Panc1 (cell line): ENCODE measurements at regions not wholly inside any gene's neighbourhood (a gene's known extent, or its start where the extent isn't known, plus 50 kb on each side); places are given as distances from the start of the nearest gene placed in this dataset.

Experiments used
- ATAC-seq: fragments of 200-7000 bp; cut with Tn5 transposase; 2 replicates; pipeline ENCODE4 v1.9.1; 2020; ENCODE audit warnings: mild to moderate bottlenecking, moderate library complexity
- BruUV-seq: library from RNA; stranded (reverse); fragments of 400-500 nt; replicated peaks from 2 replicates; lab custom pipeline; 2021; lab: Mats Ljungman, UMichigan
- CTCF ChIA-PET: fragments of 300-600 bp; sonication (Branson Sonifier 250); formaldehyde crosslinking; loops from one replicate; lab custom pipeline; 2022; ENCODE audit warnings: antibody characterized with exemption; lab: Charles Lee
- POLR2A ChIA-PET: fragments of 300-600 bp; sonication (Branson Sonifier 250); formaldehyde crosslinking; loops from one replicate; lab custom pipeline; 2022; ENCODE audit warnings: antibody characterized with exemption; lab: Charles Lee
- DNase-seq: peaks from one replicate; pipeline ENCODE4 v3.0.0-alpha.2; 2010; ENCODE audit warnings: low read depth, low spot score
- H3K27ac ChIP-seq: 2 replicates; pipeline ENCODE4 v1.5.1; 2011; ENCODE audit warnings: mild to moderate bottlenecking, low read length, inconsistent platforms
- H3K27me3 ChIP-seq: fragments of 200-500 bp; sonication (Bioruptor generic); 2 replicates; pipeline ENCODE4 v1.6.0; 2014; ENCODE audit warnings: low read length, inconsistent platforms; ENCODE audit not compliant: control insufficient read depth, insufficient read depth
- H3K36me3 ChIP-seq: fragments of 200-500 bp; sonication (Bioruptor generic); 2 replicates; pipeline ENCODE4 v1.5.1; 2014; ENCODE audit warnings: inconsistent platforms, mild to moderate bottlenecking, low read length, moderate library complexity; ENCODE audit not compliant: control insufficient read depth, insufficient read depth
- H3K4me1 ChIP-seq: 2 replicates; pipeline ENCODE4 v1.5.1; 2011; ENCODE audit warnings: inconsistent platforms, mild to moderate bottlenecking, low read length, moderate library complexity; ENCODE audit not compliant: control insufficient read depth, insufficient read depth
- H3K4me3 ChIP-seq, 2 experiments: 2 replicates each; pipeline ENCODE4 v1.5.1; 2011 to 2012; ENCODE audit warnings: low read depth in 2 of 2, low read length in 2 of 2, mild to moderate bottlenecking in 2 of 2, inconsistent platforms in 1 of 2, moderate library complexity in 1 of 2
- H3K9me3 ChIP-seq: fragments of 200-500 bp; sonication (Bioruptor generic); 2 replicates; pipeline ENCODE4 v1.5.1; 2014; ENCODE audit warnings: low read depth, mild to moderate bottlenecking, inconsistent platforms, low read length, moderate library complexity; ENCODE audit not compliant: control insufficient read depth, insufficient read depth
- POLR2AphosphoS5 ChIP-seq: IDR thresholded peaks from 2 replicates; pipeline ENCODE4 v1.6.1; 2012; ENCODE audit warnings: mild to moderate bottlenecking, low read depth, low read length, moderate library complexity
- SIN3A ChIP-seq: IDR thresholded peaks from 2 replicates; pipeline ENCODE4 v1.6.1; 2012; ENCODE audit warnings: low read depth, mild to moderate bottlenecking, low read length, moderate library complexity, borderline replicate concordance; ENCODE audit not compliant: insufficient read depth
- TCF7L2 ChIP-seq: IDR thresholded peaks from 2 replicates; pipeline ENCODE4 v1.6.1; 2011; ENCODE audit warnings: mild to moderate bottlenecking, low read depth, low read length, inconsistent platforms
- in situ Hi-C: cut with HindIII; loops from 2 replicates; pipeline ENCODE4 v1.10.0; 2016; ENCODE audit warnings: low sequenced_read_pairs, low pct_unique_long_range_greater_than_20kb
- intact Hi-C: fragments of 100-400 bp; cut with micrococcal nuclease; formaldehyde crosslinking; loops from one replicate; pipeline ENCODE4 v1.10.0; 2022; ENCODE audit not compliant: unreplicated experiment
- TF ChIP-seq, protein P1 (sequence below), 2 experiments: IDR thresholded peaks; 2 replicates each; pipeline ENCODE4 v1.6.1; 2011 to 2012; ENCODE audit warnings: low read depth in 2 of 2, control low read depth in 1 of 2, low read length in 1 of 2, mild to moderate bottlenecking in 1 of 2, moderate library complexity in 1 of 2; ENCODE audit not compliant: insufficient read depth in 1 of 2
- TF ChIP-seq, protein P2 (sequence below): fragments of 450-650 bp; IDR thresholded peaks from 2 replicates; pipeline ENCODE4 v1.5.1; 2017; ENCODE audit warnings: mild to moderate bottlenecking

DNA sequence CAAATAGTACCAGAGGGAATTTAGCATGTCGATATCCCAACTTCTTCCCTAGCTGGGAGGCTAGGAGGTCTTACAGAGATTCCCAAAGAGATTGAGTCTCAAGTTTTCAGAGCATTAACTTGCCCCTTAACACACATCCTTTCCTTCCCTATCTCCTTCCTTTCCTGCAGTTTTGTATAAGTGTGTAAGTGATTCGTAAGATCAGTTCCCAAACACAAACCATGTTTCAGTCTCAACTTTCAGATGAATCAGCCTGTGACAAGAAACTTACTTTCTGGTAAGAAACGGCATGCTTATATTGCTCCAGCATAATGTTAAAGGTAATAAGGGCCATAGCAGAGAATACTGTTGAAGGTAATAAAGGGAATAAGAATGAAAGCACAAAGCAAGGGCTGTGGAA lies 472.2 kb downstream of the LIG4 start:
- POLR2A ChIA-PET: no interaction called here
- H3K36me3 ChIP-seq: no peaks in the 10 kb centered on the region
- CTCF ChIA-PET: no interaction called here
- in situ Hi-C loops (no loop called here), intact Hi-C loops (no loop called here)
- BruUV-seq: no TSS peak
- no peak for DNase-seq
- no peak overlapping the region for H3K27ac ChIP-seq
- ATAC-seq: no peak
- no peak overlapping the region for H3K4me3 ChIP-seq
- no peaks in the 10 kb centered on the region for H3K9me3 ChIP-seq
- no peaks in the 10 kb centered on the region for H3K4me1 ChIP-seq
- TF ChIP-seq, protein P1, sequence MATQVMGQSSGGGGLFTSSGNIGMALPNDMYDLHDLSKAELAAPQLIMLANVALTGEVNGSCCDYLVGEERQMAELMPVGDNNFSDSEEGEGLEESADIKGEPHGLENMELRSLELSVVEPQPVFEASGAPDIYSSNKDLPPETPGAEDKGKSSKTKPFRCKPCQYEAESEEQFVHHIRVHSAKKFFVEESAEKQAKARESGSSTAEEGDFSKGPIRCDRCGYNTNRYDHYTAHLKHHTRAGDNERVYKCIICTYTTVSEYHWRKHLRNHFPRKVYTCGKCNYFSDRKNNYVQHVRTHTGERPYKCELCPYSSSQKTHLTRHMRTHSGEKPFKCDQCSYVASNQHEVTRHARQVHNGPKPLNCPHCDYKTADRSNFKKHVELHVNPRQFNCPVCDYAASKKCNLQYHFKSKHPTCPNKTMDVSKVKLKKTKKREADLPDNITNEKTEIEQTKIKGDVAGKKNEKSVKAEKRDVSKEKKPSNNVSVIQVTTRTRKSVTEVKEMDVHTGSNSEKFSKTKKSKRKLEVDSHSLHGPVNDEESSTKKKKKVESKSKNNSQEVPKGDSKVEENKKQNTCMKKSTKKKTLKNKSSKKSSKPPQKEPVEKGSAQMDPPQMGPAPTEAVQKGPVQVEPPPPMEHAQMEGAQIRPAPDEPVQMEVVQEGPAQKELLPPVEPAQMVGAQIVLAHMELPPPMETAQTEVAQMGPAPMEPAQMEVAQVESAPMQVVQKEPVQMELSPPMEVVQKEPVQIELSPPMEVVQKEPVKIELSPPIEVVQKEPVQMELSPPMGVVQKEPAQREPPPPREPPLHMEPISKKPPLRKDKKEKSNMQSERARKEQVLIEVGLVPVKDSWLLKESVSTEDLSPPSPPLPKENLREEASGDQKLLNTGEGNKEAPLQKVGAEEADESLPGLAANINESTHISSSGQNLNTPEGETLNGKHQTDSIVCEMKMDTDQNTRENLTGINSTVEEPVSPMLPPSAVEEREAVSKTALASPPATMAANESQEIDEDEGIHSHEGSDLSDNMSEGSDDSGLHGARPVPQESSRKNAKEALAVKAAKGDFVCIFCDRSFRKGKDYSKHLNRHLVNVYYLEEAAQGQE (IDR thresholded peaks at IDR 0.05; ENCODE audit: insufficient read depth in 1 of 2, low read depth in 2 of 2, low read length in 1 of 2): no peak
- TF ChIP-seq, protein P2, sequence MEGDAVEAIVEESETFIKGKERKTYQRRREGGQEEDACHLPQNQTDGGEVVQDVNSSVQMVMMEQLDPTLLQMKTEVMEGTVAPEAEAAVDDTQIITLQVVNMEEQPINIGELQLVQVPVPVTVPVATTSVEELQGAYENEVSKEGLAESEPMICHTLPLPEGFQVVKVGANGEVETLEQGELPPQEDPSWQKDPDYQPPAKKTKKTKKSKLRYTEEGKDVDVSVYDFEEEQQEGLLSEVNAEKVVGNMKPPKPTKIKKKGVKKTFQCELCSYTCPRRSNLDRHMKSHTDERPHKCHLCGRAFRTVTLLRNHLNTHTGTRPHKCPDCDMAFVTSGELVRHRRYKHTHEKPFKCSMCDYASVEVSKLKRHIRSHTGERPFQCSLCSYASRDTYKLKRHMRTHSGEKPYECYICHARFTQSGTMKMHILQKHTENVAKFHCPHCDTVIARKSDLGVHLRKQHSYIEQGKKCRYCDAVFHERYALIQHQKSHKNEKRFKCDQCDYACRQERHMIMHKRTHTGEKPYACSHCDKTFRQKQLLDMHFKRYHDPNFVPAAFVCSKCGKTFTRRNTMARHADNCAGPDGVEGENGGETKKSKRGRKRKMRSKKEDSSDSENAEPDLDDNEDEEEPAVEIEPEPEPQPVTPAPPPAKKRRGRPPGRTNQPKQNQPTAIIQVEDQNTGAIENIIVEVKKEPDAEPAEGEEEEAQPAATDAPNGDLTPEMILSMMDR: no peak
- TF ChIP-seq POLR2AphosphoS5: no peak
- H3K27me3 ChIP-seq: no peaks in the 10 kb centered on the region

DNA sequence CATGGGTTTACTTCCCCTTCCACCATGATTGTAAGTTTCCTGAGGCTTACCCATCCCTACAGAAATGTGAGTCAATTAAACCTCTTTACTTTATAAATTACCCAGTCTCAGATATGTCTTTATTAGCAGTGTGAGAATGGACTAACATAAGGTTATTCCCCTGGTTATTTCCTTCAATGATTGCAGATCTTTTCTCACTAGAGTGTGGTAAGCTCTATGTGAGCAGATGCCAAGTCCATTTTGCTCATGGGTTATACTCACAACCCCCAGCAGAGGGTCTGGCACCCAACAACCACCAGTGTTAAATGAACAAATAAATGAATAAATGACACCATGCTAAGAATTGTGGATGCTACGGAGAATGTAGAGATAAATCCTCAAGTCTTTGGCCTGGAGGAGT lies 472.8 kb downstream of the LIG4 start:
- ChIA-PET CTCF (no interaction called here), POLR2A (no interaction called here)
- in situ Hi-C loops: no loop called here
- H3K4me3 ChIP-seq: no peak overlapping the region
- intact Hi-C loops: no loop called here
- DNase-seq: no peak
- no peak for ATAC-seq
- no peak overlapping the region for H3K27ac ChIP-seq
- H3K4me1 ChIP-seq: no peaks in the 10 kb centered on the region
- no peaks in the 10 kb centered on the region for H3K9me3 ChIP-seq
- H3K36me3 ChIP-seq: no peaks in the 10 kb centered on the region
- no peaks in the 10 kb centered on the region for H3K27me3 ChIP-seq
- no TSS peak for BruUV-seq
- TF ChIP-seq, protein P2: no peak
- TF ChIP-seq SIN3A: no peak
- TF ChIP-seq, protein P1 (IDR thresholded peaks at IDR 0.05; ENCODE audit: insufficient read depth in 1 of 2, low read depth in 2 of 2, low read length in 1 of 2): no peak
- TF ChIP-seq TCF7L2: no peak
- TF ChIP-seq POLR2AphosphoS5: no peak
